ENCODE measurements at regions not wholly inside any gene's neighbourhood (a gene's known extent, or its start where the extent isn't known, plus 50 kb on each side); places are given as distances from the start of the nearest gene placed in this dataset.

GRCh38 chr18:24949908-24950307 lies 402.1 kb downstream of the ZNF521 start:
- no peak for DNase-seq

DNA sequence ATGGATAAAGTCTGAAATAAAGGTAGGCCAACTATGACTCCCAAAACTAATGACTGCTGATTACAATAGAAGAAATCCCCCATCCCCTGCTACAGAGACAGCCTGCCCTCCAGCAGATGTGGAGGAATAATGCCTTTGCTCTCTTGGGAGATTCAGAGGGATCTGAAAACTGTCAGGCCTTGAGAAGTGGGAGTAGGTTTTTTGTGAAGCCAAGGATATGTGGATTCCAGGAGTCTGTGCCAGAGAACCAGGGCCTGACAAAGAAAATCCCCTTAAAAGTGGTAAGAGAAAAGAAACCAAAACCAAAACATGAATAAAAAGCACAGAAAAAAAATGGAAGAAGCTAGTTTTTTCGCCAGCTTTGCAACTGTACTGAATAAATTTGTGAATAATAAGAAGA lies 397.6 kb downstream of the ZNF521 start:
- DNase-seq = no peak

DNA sequence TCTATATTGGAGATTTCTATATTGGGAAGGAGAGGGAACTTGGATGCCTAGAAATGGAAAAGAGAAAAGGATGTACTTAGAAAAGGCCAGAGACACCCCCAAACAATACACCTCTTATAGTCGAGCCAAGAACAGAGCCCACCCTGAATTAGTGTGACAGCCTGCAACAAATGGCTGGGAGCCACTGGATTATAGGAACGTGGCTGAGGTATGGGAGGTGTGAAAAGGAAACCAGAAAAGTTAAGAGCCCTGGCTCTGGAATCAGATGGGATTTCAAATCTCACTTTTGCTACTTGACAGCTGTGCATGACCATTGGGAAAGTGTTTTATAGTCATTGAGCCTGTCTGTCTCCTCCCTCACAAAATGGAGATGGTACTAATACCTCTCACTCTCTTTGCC lies 394.0 kb downstream of the ZNF521 start:
- DNase-seq = no peak

DNA sequence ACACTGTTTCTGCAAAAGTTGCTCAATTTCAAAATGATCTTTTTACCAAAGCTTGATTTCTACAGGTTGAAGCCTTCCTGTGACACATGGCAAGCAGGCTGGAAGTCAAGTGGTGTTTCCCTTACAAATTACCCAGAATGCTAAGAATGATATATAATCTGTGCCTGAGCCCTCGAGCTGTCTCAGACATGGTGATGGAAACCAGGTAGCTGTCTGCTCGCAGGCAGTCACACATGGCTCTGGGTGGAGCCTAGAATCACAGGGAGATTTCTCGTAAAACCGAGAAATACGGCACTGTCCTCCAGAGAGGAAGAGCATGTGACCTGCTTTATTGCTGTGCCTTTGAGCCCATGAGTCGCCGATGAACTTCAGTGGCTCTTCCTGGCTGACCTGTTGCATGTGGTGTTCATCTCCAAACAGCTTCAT lies 392.9 kb downstream of the ZNF521 start:
- no peak for DNase-seq

GRCh38 chr18:24964216-24964615 lies 387.8 kb downstream of the ZNF521 start:
- DNase-seq = no peak

DNA sequence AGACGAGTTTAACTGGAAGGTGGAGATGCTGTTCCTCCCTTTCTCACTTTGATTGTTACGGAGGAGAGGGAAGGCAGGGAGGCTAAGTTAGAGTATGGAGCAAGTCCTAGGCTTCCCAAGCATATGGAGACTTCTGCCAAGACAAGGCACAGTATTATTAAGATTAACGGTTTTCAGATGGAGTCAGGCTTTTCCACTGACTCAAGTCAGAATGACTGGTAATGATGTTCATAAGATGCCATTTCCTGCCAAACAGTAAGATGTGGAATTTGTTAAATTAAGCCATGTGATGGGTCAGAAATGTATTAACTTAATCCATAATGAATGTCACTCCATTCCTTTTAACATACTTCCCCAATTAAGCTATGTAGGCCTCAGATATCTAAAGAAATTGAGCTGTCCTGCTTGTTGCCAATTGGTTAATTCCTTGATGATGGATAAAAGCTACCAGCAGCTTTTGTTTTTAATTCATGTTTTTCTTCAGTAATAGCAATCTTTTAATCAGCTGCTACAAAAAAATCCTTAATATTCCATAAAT lies 383.7 kb downstream of the ZNF521 start:
- no peak for DNase-seq

GRCh38 chr18:24972577-24972976 lies 379.4 kb downstream of the ZNF521 start:
- DNase-seq = no peak

GRCh38 chr18:24974431-24974830 lies 377.5 kb downstream of the ZNF521 start:
- no peak for DNase-seq

DNA sequence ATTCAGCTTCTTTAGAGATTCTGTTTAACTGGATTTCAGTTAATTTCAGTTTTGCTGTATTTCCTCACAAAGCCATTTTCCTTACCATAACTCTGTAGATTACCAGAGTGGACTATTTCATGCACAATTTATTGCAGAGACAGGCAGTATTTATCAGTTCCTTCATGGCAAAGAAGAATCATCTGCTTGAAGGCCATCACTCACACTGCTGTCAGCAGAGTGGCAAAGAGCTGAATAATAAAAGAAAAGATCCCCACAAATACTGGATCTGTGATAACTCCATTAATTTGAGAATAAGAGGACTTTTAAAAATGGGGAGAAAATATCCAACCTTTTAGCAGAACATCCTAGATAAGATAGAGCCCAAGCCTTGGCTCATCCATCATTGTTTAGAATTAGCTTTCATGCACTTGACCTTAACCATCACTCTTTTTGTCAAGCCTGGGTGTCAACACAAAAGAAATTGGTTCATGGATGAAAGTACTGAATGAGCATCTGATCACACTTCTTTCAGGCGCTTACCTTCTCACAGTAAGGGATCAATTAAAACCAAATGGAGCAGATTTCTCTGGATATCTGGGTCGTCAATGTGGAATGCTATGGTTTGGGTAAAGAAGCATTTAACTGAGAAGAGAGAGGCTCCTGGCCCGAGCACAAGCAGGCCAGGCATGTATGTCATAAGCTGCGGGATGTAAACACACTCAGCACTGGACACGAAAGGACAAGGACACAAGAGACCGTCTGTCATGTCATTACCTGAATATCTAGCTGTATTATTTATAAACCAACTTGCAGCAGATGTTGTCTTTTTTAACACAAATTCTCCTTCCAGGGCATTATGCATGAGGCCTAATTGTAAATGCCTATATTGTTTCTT lies 376.2 kb downstream of the ZNF521 start:
- no peak for DNase-seq

GRCh38 chr18:24976502-24976901 lies 375.5 kb downstream of the ZNF521 start:
- DNase-seq = no peak

- DNase-seq = no peak
These were observed 372.7 kb downstream of the ZNF521 start for GRCh38 chr18:24979235-24979634.

- DNase-seq = no peak
These were observed 369.1 kb downstream of the ZNF521 start for GRCh38 chr18:24982831-24983230.

- DNase-seq = no peak
These were observed 368.3 kb downstream of the ZNF521 start for GRCh38 chr18:24983566-24984139.

- no peak for DNase-seq
These were observed 366.4 kb downstream of the ZNF521 start for GRCh38 chr18:24985586-24985985.

- no peak for DNase-seq
These were observed 365.2 kb downstream of the ZNF521 start for GRCh38 chr18:24986666-24987302.

GRCh38 chr18:24987303-24988252 lies 364.4 kb downstream of the ZNF521 start:
- DNase-seq = no peak

DNA sequence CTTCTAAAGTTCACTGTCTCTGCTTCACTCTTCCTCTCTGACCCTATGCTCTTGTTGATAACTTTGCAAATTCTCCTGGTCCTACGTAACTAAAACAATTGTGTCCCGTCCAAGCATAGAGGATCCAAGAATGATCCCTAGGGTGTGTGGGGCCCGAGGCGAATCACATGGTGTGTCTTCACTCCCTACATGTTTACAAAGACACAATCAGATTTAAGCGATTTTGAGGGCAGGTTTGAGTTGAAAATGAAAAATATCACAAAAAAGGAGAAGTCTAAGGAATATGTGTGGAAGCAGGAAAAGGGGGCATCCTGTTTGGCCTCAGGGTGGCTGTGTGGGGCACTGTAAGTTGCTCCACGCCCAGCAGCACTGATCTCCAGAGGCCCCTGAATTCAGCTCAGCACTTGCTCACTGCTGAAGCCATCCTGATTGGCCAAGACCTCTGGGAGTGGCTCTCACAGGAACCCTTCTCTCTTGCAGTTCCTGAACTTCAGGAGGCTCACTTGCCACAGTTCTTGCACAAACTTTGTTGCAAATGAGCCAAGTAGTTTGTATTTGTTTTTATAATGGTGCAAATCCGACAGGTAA lies 363.6 kb downstream of the ZNF521 start:
- DNase-seq = no peak

DNA sequence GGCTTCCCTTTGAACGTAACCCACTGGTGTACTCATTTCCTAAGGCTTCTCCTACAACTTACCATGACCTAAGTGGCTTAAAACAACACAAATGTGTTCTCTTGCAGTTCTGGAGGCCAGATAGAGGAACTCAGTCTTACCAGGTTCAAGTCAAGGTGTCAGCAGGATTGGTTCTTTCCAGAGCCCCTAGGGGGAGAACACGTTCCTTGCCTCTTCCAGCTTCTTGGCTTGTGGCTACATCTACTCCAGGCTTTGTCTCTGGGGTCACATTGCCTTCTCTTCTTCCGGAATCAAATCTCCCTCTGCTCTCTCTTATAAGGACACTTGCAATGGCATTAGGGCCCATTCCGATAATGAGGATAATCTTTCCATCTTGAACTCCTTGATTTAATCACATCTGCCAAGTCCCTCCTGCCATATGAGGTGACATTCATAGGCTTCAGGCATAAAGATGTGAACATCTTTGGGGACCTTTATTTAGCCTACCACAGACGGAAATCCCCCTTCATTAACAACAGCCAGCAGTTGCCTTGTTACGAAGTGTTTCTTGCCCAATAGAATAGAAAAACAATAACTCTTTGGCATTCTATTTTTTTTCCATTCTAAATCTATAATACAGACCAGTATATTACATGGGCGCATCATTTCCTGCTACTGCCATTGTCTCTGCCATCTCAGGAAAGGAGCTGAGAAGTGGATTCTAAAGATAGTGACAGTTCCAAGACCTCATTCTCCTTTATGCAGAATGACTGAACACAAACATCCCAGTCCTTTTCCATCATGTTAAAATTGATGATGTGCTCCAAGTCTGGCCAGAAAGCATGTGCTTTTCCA lies 362.0 kb downstream of the ZNF521 start:
- no peak for DNase-seq

DNA sequence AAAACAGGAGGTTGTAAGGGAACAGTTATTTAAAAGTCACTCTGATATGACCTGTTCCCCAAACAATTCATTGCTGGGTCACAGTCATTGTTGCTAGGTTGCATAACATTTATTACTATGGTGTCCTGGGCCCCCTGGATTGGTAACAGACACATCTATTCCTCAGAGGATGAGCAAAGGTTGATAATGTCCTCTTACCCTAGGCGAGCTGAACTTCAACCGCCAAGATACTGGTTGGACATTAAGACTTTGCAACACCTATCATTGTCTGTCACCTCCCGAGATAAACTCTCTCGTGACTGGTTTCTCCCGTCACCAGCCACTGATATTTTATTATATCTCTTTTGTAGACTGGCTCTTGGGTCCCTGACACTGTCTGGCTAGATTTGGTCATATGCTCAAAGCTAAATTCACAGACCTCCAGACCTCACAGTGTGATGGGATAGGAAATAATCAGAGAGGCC lies 361.3 kb downstream of the ZNF521 start:
- no peak for DNase-seq

GRCh38 chr18:24991141-24992060 lies 360.6 kb downstream of the ZNF521 start:
- DNase-seq = no peak

Data from effector CD8-positive, alpha-beta T cell (primary cell).